Natural killer cell (primary cell): ENCODE measurements at regions not wholly inside any gene's neighbourhood (a gene's known extent, or its start where the extent isn't known, plus 50 kb on each side); places are given as distances from the start of the nearest gene placed in this dataset.

Experiments
- ATAC-seq, 3 donors: fragments of 150-1000 bp in 2 of 3; fragments of 200-7000 bp in 1 of 3; cut with Tn5 transposase; 1 replicate in 1 of 3; 2 replicates in 2 of 3; pipeline ENCODE4 v1.10.0; 2021; ENCODE audit warnings: mild to moderate bottlenecking in 2 of 3, moderate library complexity in 2 of 3
- DNase-seq, 2 donors: peaks; one replicate each; pipeline versions ENCODE4 v3.0.0 to v3.0.0-alpha.2; 2013 to 2021; ENCODE audit warnings: mixed read lengths in 1 of 2
- H3K27ac ChIP-seq: one replicate; pipeline ENCODE4 v1.5.1; 2013; ENCODE audit warnings: mild to moderate bottlenecking, low read length
- H3K27me3 ChIP-seq: one replicate; pipeline ENCODE4 v1.6.1; 2013; ENCODE audit warnings: low read length; ENCODE audit not compliant: control insufficient read depth, insufficient read depth
- H3K36me3 ChIP-seq: one replicate; pipeline ENCODE4 v1.6.1; 2013; ENCODE audit warnings: low read length; ENCODE audit not compliant: control insufficient read depth, insufficient read depth
- H3K4me1 ChIP-seq: one replicate; pipeline ENCODE4 v1.6.1; 2013; ENCODE audit warnings: low read length; ENCODE audit not compliant: control insufficient read depth, insufficient read depth
- H3K4me3 ChIP-seq: one replicate; pipeline ENCODE4 v1.5.1; 2013; ENCODE audit warnings: low read length
- H3K9me3 ChIP-seq: one replicate; pipeline ENCODE4 v1.6.1; 2013; ENCODE audit warnings: low read length; ENCODE audit not compliant: control insufficient read depth, insufficient read depth
- H3K27ac Mint-ChIP-seq, 2 donors: one replicate each; pipeline ENCODE4 v1.8.0; 2022; ENCODE audit warnings: mild to moderate bottlenecking in 2 of 2, mixed read lengths in 2 of 2, moderate library complexity in 1 of 2
- H3K27me3 Mint-ChIP-seq, 2 donors: one replicate each; pipeline ENCODE4 v1.8.0; 2022; ENCODE audit warnings: low read depth in 2 of 2, mixed read lengths in 2 of 2
- H3K36me3 Mint-ChIP-seq: one replicate; pipeline ENCODE4 v1.8.0; 2022; ENCODE audit warnings: mixed read lengths
- H3K4me1 Mint-ChIP-seq, 2 donors: one replicate each; pipeline ENCODE4 v1.8.0; 2022; ENCODE audit warnings: mixed read lengths in 2 of 2
- H3K4me3 Mint-ChIP-seq: one replicate; pipeline ENCODE4 v1.8.0; 2022; ENCODE audit warnings: mild to moderate bottlenecking, moderate library complexity, mixed read lengths
- H3K9me3 Mint-ChIP-seq, 2 donors: one replicate each; pipeline ENCODE4 v1.8.0; 2022; ENCODE audit warnings: mixed read lengths in 2 of 2
- WGBS: methylation state at CpG from one replicate; pipeline ENCODE4 v1.1.7; 2013; ENCODE audit warnings: missing lambda C conversion rate; ENCODE audit not compliant: insufficient coverage; 5-methylcytosine and 5-hydroxymethylcytosine counted together
- intact Hi-C: fragments of 100-400 bp; cut with micrococcal nuclease; formaldehyde crosslinking; loops from one replicate; pipeline ENCODE4 v1.14.2; 2022
- TF ChIP-seq, protein P1 (sequence below): fragments of 200-600 bp; IDR thresholded peaks from one replicate; pipeline ENCODE4 v1.8.0; 2022; ENCODE audit warnings: antibody characterized with exemption

DNA sequence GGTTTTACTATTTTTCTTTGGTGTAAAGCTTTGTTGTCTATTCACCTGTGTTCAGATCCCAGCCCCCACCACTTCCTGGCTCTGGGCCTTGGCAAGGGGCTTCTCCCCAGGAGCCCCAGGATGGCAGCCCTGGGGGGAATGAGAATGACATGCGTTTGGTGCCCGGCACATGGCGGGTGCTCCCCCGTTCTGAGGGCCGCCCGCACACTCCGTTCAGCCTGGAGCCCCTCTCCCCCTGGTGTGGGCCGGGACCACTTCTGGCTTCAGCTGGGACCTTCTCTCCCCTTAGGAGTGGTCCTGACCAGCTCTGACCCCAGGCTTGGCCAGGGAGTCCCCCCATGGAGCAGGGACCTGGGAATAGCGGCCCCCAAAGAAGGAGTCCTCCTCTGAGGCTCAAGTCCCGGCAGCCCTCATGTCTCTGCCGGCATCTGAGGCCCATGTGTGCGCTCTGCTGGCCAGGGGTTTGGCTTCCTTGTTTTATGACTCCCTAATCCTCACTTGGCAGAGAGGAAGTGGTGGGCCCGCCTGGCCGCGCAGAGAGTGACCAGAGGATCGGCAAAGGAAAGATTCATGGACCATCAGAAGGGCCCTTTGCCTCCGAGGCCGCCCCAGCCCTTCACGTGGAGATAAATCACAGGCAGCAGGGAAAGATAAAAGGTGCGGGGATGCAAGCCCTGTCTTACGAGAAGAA is 57.0 kb upstream of the LMX1B start:
- no peak overlapping the region for H3K27ac ChIP-seq
- no peaks in the 10 kb centered on the region for H3K27me3 ChIP-seq
- Mint-ChIP-seq H3K9me3 (no peaks in the 10 kb centered on the region), H3K27ac (no peak overlapping the region), H3K4me1 (peaks cover 0 to 5% of the 10 kb centered on the region in 2 donors), H3K27me3 (peaks cover 16 to 38% of the 10 kb centered on the region in 2 donors), H3K36me3 (no peaks in the 10 kb centered on the region), H3K4me3 (no peak overlapping the region)
- H3K4me1 ChIP-seq: no peaks in the 10 kb centered on the region
- DNase-seq: no peak
- no peak for ATAC-seq
- intact Hi-C loops: no loop called here
- no peaks in the 10 kb centered on the region for H3K36me3 ChIP-seq
- no peaks in the 10 kb centered on the region for H3K9me3 ChIP-seq
- TF ChIP-seq, protein P1, sequence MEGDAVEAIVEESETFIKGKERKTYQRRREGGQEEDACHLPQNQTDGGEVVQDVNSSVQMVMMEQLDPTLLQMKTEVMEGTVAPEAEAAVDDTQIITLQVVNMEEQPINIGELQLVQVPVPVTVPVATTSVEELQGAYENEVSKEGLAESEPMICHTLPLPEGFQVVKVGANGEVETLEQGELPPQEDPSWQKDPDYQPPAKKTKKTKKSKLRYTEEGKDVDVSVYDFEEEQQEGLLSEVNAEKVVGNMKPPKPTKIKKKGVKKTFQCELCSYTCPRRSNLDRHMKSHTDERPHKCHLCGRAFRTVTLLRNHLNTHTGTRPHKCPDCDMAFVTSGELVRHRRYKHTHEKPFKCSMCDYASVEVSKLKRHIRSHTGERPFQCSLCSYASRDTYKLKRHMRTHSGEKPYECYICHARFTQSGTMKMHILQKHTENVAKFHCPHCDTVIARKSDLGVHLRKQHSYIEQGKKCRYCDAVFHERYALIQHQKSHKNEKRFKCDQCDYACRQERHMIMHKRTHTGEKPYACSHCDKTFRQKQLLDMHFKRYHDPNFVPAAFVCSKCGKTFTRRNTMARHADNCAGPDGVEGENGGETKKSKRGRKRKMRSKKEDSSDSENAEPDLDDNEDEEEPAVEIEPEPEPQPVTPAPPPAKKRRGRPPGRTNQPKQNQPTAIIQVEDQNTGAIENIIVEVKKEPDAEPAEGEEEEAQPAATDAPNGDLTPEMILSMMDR: no peak
- WGBS: 94% methylated on average over 21 of the region's 21 CpGs
- no peak overlapping the region for H3K4me3 ChIP-seq

DNA sequence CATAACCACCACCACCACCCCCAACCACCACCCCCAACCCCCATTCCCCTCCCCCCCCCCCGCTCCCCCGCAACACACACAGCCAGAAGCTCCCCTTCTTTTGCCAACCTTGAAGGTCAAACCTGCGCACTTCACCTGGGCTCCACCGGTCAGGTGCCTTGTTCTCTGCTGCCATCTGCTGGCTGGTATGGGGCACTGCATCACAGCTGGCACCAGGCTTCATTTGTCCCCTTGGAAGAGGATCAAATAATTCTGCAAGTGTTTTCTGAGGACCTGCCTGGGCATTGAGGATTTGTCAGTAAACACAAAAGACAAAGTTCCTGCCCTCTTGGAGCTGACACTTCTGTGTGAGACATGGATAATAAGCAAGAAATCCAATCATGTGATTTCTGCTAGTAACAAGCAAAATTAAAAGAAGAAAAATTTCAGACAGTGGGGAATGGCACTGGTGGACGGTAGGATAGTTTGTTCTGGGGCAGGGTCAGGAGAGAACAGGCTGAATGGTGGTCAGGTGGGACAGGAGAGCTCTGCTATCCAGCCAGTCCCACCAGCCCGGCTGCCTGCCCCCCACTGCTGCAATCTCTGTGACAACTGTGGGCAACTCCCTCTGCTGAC is 55.6 kb upstream of the LMX1B start:
- H3K4me1 ChIP-seq: no peaks in the 10 kb centered on the region
- intact Hi-C loops: loop anchor here (1.0 kb wide), 1 partner anchor 59 kb away; no protein-coding TSS in a partner anchor
- WGBS: 32% methylated on average over 4 of the region's 6 CpGs

DNA sequence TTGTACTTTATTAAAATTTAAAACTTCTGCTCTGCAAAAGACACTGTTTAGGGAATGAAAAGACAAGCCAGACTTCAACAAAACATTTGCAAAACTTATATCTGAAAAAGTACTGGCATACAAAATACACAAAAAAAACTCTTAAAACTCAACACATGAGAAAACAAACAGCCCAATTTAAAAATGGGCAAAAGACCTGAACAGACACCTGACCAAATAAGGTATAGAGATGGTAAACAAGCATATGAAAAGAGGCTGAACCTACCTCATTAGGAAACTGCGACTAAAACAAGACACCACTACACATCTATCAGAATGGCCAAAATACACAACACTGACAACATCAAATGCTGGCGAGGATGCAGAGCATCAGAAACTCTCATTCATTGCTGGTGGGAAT is 54.4 kb upstream of the LMX1B start:
- H3K4me1 Mint-ChIP-seq: peaks cover 0 to 5% of the 10 kb centered on the region in 2 donors
- ATAC-seq (no peak), DNase-seq (no peak)
- Histone ChIP-seq H3K9me3 (no peaks in the 10 kb centered on the region), H3K4me3 (no peak overlapping the region), H3K36me3 (no peaks in the 10 kb centered on the region), H3K27ac (no peak overlapping the region), H3K27me3 (peaks cover 3% of the 10 kb centered on the region), H3K4me1 (no peaks in the 10 kb centered on the region)
- H3K9me3 Mint-ChIP-seq: no peaks in the 10 kb centered on the region
- H3K36me3 Mint-ChIP-seq: no peaks in the 10 kb centered on the region
- TF ChIP-seq, protein P1: no peak
- no peak overlapping the region for H3K27ac Mint-ChIP-seq
- H3K4me3 Mint-ChIP-seq: no peak overlapping the region
- H3K27me3 Mint-ChIP-seq: peaks cover 20 to 42% of the 10 kb centered on the region in 2 donors
- WGBS: 81% methylated on average over 2 of the region's 2 CpGs
- intact Hi-C loops: no loop called here

More for the DNA sequence above, 55.6 kb upstream of the LMX1B start:
- peak; percentile 57 to 85 for DNase-seq
- peak; percentile 85 to 87 (median 86) for ATAC-seq
- H3K4me3 ChIP-seq: no peak overlapping the region
- H3K36me3 ChIP-seq: no peaks in the 10 kb centered on the region
- H3K4me1 Mint-ChIP-seq: peaks cover 0 to 5% of the 10 kb centered on the region in 2 donors
- H3K9me3 Mint-ChIP-seq: no peaks in the 10 kb centered on the region
- H3K27me3 Mint-ChIP-seq: peaks cover 16 to 42% of the 10 kb centered on the region in 2 donors
- H3K36me3 Mint-ChIP-seq: no peaks in the 10 kb centered on the region
- H3K9me3 ChIP-seq: no peaks in the 10 kb centered on the region
- peaks cover 3% of the 10 kb centered on the region for H3K27me3 ChIP-seq
- TF ChIP-seq, protein P1: peak; percentile 85
- no peak overlapping the region for H3K27ac ChIP-seq
- no peak overlapping the region for H3K27ac Mint-ChIP-seq
- no peak overlapping the region for H3K4me3 Mint-ChIP-seq
